ENCODE measurements at regions not wholly inside any gene's neighbourhood (a gene's known extent, or its start where the extent isn't known, plus 50 kb on each side); places are given as distances from the start of the nearest gene placed in this dataset.

- TF ChIP-seq CTCF (IDR thresholded peaks at IDR 0.05; ENCODE audit: insufficient read depth, low read length, poor library complexity, severe bottlenecking), result no peak
- H3K4me3 ChIP-seq (replicated peaks; ENCODE audit: low read depth, low read length), result no peak overlapping the region
- DNase-seq (ENCODE audit: extremely low read depth, insufficient read length), result no peak
- H3K27me3 ChIP-seq (replicated peaks; ENCODE audit: control insufficient read depth, insufficient read depth, low read length), result no peaks in the 10 kb centered on the region
- no peaks in the 10 kb centered on the region for H3K36me3 ChIP-seq (ENCODE audit: control insufficient read depth, insufficient read depth, low read length)
Measured at GRCh38 chr15:31433091-31433490, 106.5 kb downstream of the KLF13 start.

GRCh38 chr15:31433574-31433973 is 106.9 kb downstream of the KLF13 start:
- Histone ChIP-seq H3K27me3 (replicated peaks; ENCODE audit: control insufficient read depth, insufficient read depth, low read length) (no peaks in the 10 kb centered on the region), H3K36me3 (ENCODE audit: control insufficient read depth, insufficient read depth, low read length) (no peaks in the 10 kb centered on the region), H3K4me3 (replicated peaks; ENCODE audit: low read depth, low read length) (no peak overlapping the region)
- no peak for TF ChIP-seq CTCF (IDR thresholded peaks at IDR 0.05; ENCODE audit: insufficient read depth, low read length, poor library complexity, severe bottlenecking)
- no peak for DNase-seq (ENCODE audit: extremely low read depth, insufficient read length)

GRCh38 chr15:31434275-31434587 is 107.6 kb downstream of the KLF13 start:
- no peak overlapping the region for H3K4me3 ChIP-seq (replicated peaks; ENCODE audit: low read depth, low read length)
- TF ChIP-seq CTCF (IDR thresholded peaks at IDR 0.05; ENCODE audit: insufficient read depth, low read length, poor library complexity, severe bottlenecking), result no peak
- DNase-seq (ENCODE audit: extremely low read depth, insufficient read length), result no peak
- H3K27me3 ChIP-seq (replicated peaks; ENCODE audit: control insufficient read depth, insufficient read depth, low read length), result no peaks in the 10 kb centered on the region
- no peaks in the 10 kb centered on the region for H3K36me3 ChIP-seq (ENCODE audit: control insufficient read depth, insufficient read depth, low read length)

GRCh38 chr15:31434588-31435260 is 108.1 kb downstream of the KLF13 start:
- H3K36me3 ChIP-seq (ENCODE audit: control insufficient read depth, insufficient read depth, low read length), result no peaks in the 10 kb centered on the region
- TF ChIP-seq CTCF (IDR thresholded peaks at IDR 0.05; ENCODE audit: insufficient read depth, low read length, poor library complexity, severe bottlenecking), result no peak
- no peaks in the 10 kb centered on the region for H3K27me3 ChIP-seq (replicated peaks; ENCODE audit: control insufficient read depth, insufficient read depth, low read length)
- peak overlapping the region; percentile 46 for H3K4me3 ChIP-seq (replicated peaks; ENCODE audit: low read depth, low read length)
- peak; percentile 72 for DNase-seq (ENCODE audit: extremely low read depth, insufficient read length)

GRCh38 chr15:31435261-31435911 is 108.8 kb downstream of the KLF13 start:
- DNase-seq (ENCODE audit: extremely low read depth, insufficient read length), result peak; percentile 83
- H3K27me3 ChIP-seq (replicated peaks; ENCODE audit: control insufficient read depth, insufficient read depth, low read length), result no peaks in the 10 kb centered on the region
- H3K36me3 ChIP-seq (ENCODE audit: control insufficient read depth, insufficient read depth, low read length), result no peaks in the 10 kb centered on the region
- H3K4me3 ChIP-seq (replicated peaks; ENCODE audit: low read depth, low read length), result peak overlapping the region; percentile 46
- peak; percentile 90 for TF ChIP-seq CTCF (IDR thresholded peaks at IDR 0.05; ENCODE audit: insufficient read depth, low read length, poor library complexity, severe bottlenecking)
